ENCODE measurements at regions not wholly inside any gene's neighbourhood (a gene's known extent, or its start where the extent isn't known, plus 50 kb on each side); places are given as distances from the start of the nearest gene placed in this dataset.
"Not testable (repeated sequence)": the region's sequence is repeated elsewhere in the genome, so short reads cannot be mapped to it uniquely, and the experiment has no call there.

DNA sequence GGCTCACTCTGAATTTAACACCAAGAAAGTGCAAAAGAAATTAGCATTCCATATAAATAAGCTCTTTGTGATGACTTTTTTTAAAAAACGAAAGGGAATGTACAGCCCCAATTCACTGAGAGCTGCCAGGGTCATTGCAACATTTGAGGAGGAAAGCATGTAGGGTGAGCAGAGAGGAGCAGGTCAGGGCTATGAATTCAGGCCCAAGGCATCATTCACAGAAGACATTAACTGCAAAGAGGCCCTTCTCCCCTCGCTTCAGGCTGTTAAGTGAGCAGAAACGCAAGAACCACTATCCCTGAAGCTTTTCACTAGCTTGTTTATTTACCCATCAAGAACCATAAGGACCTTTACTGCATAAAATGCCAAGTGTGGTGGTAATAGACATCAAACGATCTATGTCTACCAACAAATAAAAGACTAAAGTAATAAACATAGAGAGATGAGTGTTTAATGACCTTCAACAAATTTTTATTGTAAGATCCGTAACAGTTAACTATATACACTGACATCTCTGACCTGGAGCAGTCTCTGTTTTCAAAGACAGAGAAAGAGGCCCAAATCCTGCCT is 333.1 kb upstream of the HNRNPA3 start:
- peak; percentile 93 for DNase-seq

DNA sequence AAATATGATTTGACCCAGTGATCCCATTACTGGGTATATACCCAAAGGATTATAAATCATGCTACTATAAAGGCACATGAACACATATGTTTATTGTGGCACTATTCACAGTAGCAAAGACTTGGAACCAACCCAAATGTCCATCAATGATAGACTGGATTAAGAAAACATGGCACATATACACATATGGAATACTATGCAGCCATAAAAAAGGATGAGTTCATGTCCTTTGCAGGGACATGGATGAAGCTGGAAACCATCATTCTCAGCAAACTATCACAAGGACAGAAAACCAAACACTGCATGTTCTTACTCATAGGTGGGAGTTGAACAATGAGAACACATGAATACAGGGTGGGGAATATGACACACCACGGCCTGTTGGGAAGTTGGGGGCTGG is 330.5 kb upstream of the HNRNPA3 start:
- not testable (repeated sequence) for DNase-seq

DNA sequence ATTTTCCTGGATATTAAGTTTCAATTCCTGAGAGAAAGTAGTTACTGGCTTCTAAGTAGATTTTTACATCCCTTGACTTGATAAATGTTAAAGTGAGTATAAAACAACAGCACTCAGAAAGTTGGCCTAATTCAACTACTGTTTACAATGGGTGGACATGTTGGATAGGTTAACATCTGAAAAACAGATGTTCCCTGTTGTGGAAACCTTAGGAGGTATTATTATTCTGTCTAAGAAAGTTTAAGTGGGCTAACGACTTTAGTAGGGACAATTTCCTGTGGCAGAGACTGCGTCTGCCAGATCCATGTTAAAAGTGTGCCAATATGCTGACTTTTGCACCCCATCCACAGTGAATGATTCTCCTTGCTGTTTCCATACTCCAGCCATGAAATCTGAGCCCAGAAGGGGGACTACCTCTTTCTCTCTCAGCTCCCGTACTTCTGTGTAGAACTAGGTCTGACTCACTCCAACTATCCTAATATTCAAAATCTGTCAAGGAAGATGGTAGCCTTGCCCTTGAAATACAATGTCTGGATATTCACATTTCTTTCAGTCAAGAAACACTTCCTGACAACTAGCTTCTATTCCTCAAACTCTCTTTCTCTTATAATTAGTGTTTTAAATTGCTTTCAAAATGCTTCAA is 327.5 kb upstream of the HNRNPA3 start:
- DNase-seq = no peak

DNA sequence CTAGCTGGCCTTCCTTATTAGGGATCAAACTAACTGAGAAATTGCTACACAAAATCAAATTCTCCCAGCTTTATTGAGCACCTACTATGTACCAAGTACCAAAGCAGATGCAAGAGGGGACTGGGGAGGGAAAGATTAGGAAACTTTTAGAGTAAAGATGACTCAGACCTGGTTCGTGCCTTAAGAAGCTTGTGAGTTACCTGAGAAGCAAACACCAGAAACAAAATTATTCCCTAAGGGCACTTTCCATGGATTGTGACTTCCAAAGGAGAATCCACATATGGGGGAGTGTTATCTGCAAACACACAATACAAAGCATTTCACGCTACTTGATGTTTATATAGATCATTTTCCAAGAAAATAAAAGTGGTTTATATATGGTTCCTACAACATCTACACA is 326.9 kb upstream of the HNRNPA3 start:
- no peak for DNase-seq

DNA sequence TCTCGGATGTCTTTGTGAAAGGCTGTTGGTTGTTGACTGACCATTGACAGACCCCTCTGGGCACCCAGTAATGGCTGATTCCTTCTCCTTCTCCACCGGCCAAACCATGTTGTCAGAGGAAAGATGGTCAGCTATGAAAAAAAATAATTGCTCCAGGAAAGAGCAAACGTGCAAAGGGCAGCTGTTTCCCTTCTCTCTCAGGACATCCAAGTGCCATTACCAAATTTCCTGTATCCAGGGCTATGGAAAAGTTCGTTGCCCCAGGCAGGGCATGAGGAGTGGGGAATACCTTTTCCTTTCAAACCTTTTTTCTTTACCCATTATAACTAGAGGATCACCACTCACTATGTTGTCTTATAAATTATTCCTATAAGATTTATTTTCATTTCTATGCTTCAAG is 321.5 kb upstream of the HNRNPA3 start:
- no peak for DNase-seq

DNA sequence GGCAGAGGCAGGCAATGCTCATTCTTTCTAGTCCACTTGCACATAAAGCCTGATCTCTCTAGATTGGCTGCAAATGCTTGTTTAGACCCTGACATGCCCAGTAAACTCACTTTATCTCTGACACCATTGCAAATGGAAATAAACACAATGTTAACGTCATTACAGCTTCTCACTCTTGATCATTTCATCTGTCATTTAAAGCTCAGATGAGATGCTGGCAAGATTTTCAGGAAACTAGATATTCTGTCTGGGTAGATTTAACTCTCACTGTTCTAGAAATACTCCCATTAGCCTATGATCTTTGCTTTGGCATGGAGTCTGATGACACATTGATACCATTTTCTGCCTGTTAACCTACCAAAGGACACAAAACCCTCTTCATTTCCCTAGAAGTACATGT is 320.7 kb upstream of the HNRNPA3 start:
- no peak for DNase-seq

DNA sequence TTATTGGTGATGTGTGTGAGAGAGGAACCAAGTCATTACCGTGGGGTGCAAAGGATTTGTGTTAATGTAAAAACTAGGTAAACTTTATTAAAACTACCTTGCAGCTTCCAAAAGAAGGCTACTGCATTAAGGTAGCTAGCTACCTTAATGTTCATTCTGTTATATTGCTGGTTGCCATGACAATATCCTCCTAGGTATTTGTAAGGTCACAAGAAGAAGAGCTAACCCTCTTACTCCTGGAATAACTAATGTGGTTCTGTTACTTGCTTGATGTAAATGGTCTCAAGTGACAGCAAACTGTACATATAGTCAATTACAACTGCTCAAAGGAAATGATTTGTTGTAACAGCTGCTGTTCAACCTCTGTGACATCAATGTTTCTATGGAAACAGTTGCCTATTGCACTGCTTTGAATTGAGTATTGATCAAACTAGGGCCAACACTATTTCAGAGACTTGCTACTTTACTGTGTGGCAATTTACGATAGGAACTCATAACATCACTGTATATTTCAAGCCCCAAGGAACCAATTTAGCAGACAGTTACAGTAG is 319.8 kb upstream of the HNRNPA3 start:
- DNase-seq = no peak

DNA sequence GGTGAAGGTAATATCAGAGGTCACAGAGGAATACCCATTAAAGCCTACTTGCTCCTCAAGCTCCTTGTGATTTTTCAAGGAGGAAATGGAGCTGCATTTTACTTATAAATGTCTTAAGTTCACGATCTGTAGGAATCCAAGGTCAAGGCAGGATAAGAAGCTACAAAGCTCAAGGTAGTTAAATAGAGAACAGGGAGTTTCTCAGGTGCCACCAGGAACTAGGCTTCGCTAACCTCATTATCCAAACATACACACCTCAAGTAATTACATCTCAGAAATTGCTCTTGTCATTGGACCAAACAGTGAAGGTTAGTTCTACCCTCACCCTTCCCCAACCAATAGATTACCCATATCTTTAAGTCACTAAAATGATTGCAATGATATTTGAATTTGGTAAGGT is 317.4 kb upstream of the HNRNPA3 start:
- DNase-seq = no peak

DNA sequence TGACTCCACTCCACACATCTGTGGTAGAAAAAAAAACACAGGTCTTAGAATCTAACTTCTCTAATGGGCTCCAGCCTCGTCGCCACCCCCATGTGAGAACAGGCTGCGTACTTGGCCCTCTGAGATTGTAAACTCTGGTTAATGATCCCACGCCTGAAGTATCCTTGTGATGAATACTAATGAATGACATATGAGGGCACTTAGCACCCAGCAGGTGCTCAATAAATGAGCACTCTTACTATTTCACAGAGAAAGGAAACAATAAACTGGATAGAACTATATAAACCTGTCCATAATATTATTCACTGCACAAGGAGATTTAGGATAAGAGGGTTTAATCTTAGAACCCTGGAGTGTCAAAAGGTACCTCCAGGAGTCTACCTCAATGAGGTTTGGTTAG is 310.1 kb upstream of the HNRNPA3 start:
- peak; percentile 4 for DNase-seq

DNA sequence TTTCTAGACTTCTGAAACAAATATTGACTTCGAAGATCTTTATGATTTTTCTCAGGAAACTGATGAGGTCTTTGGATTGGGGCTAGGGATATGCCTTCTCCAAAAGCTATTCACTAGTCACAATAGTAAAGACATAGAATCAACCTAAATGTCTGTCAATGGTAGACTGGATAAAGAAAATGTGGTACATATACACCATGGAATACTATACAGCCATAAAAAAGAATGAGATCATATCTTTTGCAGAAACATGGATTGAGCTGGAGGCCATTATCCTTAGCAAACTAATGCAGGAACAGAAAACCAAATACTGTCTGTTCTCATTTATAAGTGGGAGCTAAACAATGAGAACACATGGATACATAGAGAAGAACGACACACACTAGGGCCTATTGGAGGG is 308.5 kb upstream of the HNRNPA3 start:
- DNase-seq = not testable (repeated sequence)

DNA sequence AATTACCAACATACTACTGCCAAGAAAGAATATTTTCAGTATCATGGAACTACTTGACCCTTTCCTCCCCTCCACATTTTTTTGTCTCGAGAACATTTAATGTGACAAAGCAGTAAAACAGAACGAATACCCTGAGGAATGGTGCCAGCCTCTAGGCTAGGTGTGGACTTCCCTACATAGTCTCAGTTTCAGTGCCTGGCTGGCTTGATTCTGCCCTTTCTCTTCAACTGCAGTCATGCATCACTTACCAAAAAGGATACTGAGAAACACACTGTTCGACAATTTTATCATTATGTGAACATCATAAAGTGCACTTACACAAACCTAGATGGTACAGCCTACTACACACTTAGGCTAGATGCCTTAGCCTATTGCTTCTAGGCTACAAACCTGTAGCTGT is 305.3 kb upstream of the HNRNPA3 start:
- no peak for DNase-seq

DNA sequence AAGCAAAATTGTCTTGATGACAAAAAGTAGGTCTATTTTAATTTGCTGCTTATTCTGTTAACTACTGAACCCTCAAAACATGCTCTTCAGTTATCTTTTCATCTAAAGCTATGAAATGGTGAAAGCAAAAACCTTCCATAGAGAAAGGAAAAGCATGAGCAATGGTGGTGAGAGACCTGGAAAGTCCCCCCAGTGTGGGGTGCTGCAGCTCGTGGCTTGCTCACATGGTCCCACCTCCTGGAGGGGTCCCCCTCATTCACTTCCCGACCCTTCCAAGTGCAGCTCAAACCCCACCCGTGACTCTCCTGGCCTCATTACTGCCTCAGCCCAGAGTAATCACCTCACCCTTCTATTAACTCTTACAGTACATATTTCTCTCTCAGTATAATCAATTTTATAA is 301.8 kb upstream of the HNRNPA3 start:
- no peak for DNase-seq

DNA sequence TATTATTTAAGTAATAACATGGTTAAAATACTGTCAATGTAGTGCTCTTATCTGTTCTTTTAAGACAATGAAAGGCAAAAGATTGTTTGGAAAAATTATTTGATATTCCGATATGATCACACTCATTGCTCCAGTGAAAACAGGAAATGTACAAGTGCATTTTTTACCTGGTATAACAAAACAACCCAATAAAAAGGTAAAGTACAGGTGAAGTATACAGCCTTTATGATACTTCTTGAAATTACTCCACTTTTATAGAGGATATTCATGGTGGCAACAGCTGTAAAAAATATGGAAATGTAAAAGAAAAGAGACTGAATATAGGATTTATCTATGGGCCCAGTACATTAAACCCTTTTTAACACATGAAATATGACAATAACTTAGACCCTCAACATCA is 298.6 kb upstream of the HNRNPA3 start:
- DNase-seq = no peak

DNA sequence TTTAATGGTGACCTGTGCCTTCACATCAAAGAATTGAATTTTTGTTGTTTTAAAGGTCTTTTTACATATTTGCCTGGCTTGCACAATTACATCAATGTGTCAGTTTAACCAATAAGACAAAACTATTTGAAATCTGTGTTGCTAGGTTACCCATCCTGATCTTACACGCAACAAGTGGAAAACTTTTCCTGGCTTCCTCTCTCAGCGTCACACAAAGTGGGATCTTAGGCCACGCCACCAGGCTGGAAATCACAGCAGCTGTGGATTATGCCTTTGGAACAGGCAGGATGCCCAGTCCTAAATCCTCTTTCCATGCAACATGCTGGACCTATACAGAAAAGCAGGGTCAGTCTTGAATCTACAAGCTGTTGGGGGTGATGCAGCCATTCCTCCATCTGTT is 298.2 kb upstream of the HNRNPA3 start:
- no peak for DNase-seq

DNA sequence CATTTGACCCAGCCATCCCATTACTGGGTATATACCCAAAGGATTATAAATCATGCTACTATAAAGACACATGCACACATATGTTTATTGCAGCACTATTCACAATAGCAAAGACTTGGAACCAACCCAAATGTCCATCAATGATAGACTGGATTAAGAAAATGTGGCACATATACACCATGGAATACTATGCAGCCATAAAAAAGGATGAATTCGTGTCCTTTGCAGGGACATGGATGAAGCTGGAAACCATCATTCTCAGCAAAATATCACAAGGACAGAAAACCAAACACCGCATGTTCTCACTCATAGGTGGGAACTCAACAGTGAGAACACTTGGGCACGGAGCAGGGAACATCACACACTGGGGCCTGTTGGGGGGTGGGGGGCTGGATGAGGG is 290.0 kb upstream of the HNRNPA3 start:
- DNase-seq = not testable (repeated sequence)

DNA sequence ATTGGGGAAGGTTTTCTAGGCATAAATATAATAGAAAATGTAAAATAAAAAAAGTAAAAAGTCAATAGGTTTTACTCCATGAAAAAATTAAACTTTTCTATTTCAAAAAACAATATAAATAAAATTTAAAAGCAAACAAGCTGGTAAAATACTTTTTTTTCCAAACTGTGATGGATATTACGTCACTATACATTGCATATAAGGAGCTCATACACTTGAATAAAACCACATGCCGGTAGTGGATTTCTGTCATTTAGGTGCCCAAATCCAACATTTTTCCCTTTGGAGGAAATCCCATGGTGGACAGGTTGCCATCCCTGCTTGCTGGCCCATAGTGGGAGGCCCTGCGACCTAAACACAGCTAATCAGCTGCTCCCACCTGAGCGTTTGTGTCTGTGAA is 289.4 kb upstream of the HNRNPA3 start:
- DNase-seq = no peak

DNA sequence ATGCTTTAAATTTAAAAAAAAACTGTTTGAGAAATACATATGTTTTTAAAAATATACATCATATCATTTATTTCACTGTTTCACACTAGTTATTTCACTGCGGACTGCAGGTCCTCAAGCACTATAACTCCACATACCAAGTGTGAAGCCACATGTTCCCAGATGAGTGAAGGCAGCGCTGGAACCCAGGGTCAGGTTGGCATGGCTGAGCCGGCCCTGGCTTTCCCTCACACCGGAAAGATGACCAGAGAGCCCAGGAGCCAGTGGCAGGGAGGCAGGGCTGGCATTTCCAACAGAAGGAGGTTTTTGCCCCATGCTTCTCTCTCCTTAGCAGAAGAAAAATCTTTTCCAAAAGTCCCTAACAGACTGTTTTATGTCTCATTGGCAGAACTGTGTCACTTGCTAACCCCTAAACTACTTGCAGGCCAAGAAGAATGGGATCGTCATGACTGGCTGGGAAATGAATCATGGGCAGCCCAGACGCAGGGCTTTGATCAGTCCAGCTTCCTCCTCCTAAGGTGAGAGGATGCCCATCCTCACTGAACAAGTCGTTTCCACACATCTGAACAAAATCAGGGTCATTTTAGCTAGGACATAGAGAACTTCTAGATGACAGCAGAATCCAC is 287.6 kb upstream of the HNRNPA3 start:
- DNase-seq = no peak

DNA sequence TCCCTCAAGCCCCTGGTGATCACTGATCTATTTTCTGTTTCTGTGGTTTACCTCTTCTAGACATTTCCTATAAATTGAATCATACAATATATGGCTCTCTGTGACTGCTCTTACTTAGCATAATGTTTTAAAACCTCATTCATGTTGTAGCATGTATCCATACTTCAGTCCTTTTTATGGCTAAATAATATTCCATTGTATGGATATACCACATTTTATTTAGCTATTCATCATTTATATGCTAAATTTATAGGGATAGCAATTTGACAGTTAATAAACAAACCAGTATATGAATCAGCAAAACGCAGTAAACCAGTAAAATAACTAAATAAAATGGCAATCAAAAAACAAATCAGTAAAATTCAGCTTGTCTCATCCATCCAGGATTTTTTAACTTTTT is 286.1 kb upstream of the HNRNPA3 start:
- DNase-seq = no peak

DNA sequence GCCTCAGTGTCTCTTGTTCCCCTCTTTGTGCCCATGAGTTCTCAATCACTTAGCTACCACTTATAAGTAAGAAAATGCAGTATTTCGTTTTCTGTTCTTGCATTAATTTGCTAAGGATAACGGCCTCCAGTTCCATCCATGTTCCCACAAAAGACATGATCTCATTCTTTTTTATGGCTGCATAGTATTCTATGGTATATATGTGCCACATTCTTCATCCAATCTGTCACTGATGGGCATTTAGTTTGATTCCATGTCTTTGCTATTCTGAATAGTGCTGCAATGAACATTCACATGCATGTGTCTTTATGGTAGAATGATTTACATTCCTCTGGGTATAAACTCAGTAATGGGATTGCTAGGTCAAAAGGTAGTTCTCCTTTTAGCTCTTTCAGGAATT is 283.2 kb upstream of the HNRNPA3 start:
- not testable (repeated sequence) for DNase-seq

DNA sequence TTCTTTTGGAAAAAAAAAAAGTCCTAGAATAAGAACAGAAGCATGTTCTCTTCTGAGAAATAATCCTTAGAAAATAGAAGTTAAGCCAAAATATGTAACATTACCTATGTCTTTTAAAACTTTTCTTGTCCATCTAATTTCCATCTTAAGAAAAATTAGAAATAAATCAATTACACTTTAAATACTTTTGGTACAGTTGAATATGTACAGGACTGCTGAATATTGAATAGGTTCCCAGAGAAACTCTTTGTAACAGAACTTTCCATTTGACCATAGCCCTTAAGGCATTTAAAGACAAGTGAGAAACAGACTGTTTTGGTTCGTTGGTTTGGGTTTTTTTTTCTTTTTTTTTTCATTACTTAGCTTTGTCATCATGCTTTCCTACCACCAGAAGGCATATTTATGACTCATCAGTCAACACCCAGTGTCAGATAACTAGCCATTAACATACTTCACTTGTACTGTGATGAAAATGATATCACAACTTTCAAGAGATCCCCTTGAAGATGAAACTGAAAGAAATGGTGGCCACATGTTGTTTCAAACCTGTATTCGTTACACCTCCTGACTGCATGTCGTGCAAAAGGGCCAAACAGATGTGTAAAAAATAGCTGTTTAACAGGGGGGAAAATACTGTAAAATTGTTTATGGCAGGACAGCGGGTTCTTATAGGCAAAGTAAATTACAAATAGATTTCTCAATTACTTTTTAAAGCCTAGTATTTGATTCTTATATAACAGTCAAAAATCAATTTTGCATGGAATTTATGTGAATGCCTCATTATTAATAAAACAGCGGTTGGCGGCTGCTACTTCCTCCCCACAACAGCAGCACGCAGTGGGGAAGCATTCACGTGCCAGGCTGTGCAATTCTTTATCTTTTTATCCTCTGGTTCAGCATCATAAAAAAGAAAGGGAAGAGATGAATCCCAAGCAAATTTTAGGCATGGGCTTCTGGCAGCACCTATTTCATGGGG is 280.7 kb upstream of the HNRNPA3 start:
- DNase-seq = peak; percentile 16

DNA sequence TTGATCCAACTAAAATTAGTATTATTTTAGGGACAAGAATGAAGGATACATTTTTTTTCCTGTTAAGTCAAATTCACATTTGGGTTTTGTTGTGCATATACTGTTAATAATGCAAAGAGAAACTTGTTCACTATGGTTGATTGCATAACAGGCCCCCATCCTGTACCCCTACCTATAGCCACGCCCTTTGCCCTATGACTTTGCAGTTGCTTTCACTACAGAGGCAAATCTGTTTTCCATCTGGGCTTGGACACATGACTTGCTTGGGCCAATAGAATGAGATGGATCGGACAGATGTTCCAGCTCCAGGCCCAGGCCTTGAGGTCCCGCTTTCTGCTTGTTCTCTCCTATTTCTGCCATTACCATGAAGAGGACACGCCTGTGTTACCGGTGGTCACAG is 278.5 kb upstream of the HNRNPA3 start:
- no peak for DNase-seq

DNA sequence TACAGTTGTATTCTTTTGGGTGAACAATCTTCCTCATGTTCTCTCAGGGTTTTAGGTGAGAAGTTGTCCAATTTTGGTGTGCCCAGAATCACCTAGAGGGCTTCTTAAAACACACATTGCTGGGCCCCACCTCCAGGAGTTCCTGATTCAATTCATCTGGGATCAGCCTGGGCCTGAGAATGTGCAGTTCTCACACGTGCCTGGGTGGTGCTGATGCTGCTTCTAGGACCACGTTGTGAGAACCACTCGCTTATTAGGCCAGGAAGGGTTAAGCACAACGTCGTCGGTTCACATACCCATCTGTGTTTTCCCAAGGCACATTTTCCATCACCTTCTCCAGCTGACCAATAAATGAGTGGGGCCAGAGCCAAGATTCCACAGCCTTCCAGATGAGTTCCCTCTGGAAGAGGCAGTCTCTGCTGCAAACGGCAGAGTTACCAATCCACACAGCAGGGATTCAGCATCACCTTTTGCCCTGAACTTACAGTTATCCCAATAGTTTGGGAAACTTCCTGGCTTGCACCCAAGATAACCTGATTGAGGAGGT is 277.7 kb upstream of the HNRNPA3 start:
- DNase-seq = no peak

DNA sequence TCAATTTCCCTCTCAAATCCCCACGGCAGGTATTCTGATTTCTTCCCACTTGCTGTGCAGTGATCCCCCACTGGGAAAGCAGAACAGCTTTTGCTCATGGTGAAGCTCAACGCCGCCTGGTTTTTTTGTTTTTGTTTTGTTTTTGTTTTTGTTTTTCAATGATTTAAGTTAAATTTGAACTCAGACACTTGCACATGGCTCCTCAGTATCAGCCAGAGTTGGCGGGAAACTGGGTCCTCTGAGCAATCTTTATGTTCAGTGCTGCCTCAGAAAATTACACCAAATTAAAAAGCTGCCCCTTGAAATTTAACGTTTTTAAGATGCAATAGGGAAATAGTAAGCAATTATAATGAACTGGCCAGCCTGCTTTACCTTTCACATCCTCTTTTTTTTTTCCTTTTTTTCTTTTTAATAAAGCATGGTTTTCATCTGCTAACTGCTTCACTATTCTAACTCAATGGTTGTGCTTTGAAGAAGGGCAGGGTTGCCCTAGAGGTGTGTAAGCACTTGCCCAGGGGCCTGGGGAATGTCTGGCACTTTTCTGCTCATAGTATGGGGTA is 277.0 kb upstream of the HNRNPA3 start:
- no peak for DNase-seq

Measured in DMS79 treated with DMSO at 0.1 percent for 48 hours (cell line).